SK-N-DZ (cell line): ENCODE measurements at regions not wholly inside any gene's neighbourhood (a gene's known extent, or its start where the extent isn't known, plus 50 kb on each side); places are given as distances from the start of the nearest gene placed in this dataset.
A peak's percentile ranks its signal among the peaks of the same experiment; 100 is the strongest.

ENCODE experiments used
- DNase-seq: peaks from one replicate; pipeline ENCODE4 v3.0.0-alpha.2; 2015; ENCODE audit warnings: low spot score

DNA sequence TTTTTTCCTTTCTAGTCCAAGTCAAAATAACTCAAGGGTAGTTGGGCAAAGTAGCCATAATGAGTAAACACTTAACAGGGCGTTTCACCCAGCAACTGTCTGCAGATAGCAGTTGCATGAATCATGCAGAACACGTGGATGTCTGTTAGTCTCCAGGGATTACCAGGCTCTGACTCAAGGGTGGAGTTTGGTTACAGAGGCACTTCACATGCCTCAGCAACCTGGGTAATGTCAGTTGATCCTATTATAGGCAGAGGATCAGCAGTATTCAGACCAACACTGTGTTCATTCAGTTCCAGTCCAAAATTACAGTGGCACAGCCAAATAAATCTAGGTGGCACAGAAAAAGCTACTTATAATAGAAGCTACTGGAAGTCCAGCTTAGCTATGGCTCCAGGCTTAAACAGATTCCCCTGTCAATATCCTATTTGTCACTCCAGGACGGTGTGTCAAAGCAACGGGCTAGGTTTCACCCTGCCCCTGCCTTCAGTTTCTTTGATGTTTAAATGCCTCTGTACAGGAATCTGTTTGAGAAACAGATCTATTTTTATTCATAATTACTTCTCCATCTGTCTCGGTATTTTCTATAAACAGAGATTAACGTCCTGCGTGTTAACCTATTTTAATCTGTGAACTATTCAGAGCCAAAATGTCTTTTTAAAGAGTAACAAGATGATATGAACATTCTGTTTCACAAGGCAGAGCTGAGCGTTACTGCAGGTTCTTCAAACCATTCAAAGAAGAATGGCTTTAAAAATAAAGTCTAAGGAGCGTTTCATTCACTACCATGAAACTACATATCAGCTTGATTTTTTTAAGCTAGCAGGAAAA is 162.6 kb upstream of the AKR1E2 start:
- peak; percentile 24 for DNase-seq

- no peak for DNase-seq
These were observed 163.3 kb upstream of the AKR1E2 start for GRCh38 chr10:4662576-4663161.

DNA sequence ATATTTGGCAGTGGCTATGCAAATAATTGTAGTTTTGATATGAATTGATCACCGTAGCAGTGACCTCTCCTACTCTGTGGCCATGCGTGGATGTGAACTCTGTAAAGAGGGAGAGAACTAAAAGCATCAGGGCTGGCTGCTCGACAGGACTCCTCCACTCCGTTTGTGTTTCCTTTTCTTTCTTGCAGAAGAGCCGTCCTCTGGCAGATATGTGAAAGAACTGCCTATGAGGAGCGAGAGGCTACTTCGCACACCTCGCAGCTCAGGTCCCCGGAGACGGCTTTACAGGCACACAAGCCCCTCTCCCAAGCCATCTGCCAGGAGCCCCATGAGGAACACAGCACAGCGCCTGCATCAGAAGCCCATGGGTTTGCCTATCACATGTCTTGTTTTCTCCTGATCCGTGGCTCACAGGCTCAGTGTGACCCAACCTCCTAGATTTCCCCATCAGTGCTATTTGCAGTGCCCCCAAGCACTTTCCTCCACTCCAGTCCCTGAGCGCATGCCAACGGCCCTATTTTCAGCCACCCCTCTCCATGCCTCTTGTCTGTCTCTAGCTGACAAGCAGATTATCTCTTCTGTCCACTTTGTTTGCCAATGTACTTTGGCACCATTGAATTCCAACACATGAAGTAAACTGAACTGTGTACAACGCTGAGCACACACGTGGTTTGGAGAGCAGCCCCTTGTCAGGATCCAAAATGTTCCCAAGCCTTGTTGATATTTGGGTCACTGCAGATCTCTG is 164.3 kb upstream of the AKR1E2 start:
- DNase-seq = no peak

DNA sequence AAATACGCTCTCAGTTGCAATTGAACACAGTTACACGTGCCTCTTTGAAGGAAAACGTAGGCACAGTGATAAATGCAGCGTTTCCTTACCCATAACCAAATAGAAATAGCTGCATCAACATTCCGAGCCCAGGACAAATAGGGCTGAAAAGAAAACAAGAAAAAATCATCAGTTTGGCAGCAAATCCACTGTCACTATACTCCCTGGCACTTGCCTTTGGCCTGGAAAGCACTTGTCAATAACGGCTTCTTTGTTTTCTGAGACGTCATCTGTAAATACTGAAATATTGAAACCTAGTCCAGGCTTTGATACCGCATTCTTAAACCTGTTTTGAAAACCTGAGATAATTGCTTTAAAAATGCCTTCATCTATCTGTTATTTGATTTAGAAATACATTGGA is 167.2 kb upstream of the AKR1E2 start:
- DNase-seq = no peak

GRCh38 chr10:4656576-4657194 is 169.3 kb upstream of the AKR1E2 start:
- DNase-seq = peak; percentile 53

DNA sequence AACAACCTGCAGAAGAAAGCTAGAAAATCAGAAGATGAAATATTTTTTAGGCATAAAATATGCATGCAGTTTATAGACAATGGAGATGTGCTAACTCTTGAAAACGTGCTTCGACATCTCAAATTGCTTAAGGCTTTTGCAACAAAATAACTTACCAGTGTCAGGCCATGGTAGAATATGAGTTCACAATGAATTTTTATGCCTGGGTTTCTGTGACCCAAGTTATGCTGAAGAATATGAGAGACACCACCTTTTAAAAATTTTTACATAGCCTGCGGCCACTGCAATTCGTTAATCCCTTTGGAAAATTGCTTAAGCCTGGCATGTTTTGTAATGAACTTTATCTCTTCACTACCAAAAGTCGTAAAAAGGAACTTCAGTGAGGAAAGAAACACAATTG is 170.1 kb upstream of the AKR1E2 start:
- DNase-seq = no peak

GRCh38 chr10:4655406-4655805 is 170.6 kb upstream of the AKR1E2 start:
- DNase-seq = no peak

DNA sequence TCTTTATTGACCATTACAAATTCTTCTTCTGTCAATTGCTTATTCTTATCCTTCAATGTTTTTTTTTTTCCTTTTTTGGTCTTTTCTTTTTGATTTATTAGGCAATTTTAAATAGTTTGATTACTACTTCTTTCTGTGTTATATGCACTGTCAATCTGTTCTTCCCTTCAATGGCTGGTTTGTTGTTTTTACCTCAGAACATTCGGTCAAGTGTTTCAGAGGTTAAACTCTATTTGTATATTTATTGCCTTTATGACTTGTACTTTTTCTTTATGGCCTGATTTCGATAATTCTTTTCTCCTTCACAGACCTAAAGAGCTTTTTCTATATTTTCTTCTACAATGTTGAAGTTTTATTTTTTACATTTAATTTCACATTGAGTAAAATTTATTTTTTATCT is 171.5 kb upstream of the AKR1E2 start:
- no peak for DNase-seq

- DNase-seq = no peak
These were observed 172.8 kb upstream of the AKR1E2 start for GRCh38 chr10:4653160-4653559.

- DNase-seq = no peak
These were observed 173.6 kb upstream of the AKR1E2 start for GRCh38 chr10:4652111-4653010.

- DNase-seq = no peak
These were observed 174.5 kb upstream of the AKR1E2 start for GRCh38 chr10:4651404-4652037.

- no peak for DNase-seq
These were observed 175.4 kb upstream of the AKR1E2 start for GRCh38 chr10:4650582-4650981.

GRCh38 chr10:4649886-4650508 is 176.0 kb upstream of the AKR1E2 start:
- no peak for DNase-seq

DNA sequence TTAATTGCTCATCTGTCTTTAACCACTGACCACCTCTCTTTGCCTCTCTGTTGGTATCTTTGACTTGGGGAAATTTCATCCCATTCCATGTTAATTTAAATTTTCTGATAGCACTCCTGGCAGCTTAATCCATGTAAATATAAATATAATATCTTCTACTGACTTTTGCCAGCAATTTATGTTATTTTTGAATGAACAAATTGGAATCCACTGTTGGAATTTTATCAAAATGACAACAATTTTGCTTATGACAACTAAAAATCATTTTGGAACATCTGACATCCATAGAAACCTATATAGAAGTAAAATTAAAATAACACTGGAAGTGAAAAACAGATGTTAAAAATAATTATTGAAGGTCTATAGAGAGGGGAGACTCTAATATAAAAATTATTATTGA is 176.5 kb upstream of the AKR1E2 start:
- no peak for DNase-seq

DNA sequence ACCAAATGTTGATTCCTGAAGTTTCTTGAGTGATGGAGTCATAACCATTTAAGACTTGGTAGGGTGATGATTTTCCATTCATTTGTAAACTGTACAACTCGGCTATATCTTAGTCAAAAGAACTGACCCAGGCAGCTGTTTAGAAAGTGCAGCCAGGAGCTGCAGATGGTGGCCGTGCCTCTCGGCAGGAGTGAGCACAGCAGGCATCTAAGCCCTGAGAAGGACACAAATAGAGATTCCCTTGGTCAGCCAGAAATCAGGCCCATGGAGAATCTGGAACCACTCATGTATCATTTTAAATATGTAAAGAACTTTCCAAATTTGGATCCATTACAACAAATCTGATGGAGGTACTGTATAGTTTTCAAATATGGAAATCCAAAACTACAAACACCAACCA is 177.0 kb upstream of the AKR1E2 start:
- no peak for DNase-seq

- DNase-seq = no peak
These were observed 178.8 kb upstream of the AKR1E2 start for GRCh38 chr10:4647109-4647785.

- DNase-seq = no peak
These were observed 179.5 kb upstream of the AKR1E2 start for GRCh38 chr10:4646547-4646946.

DNA sequence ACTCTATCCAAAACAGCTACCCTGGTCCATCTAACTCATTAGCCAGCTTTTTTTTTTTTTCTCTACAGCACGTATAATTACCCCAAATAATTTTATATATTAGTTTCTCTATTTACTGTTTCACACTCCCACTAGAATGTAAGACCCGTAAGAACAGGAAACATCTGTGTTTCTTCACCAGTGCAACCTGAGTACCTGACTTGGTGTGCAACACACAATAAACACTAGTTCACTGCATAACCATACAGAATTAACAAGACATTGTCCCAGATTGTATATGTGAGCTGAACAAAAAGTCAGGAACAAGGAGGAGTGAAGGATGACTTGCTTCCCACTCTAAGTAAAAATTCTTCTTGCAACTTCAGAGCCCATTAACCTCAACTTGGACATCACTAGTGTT is 180.2 kb upstream of the AKR1E2 start:
- no peak for DNase-seq

DNA sequence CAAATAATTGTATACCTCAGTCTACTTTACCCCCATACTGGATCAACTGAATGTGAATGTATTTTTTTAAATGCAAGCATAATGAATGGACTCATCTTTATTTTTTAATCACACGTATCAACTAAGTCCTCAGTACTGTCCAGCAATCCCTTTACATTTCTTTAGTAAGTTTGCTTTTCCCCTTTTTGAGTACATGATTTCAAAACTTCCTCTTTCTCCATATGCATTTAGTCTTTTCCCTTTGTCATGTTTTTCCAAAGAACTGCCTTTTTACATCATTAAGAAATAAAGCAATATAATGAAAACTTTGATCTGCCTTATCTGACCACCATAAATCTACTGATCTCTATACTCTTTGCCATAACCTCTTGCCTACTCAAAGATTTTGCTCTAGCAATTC is 182.5 kb upstream of the AKR1E2 start:
- no peak for DNase-seq

DNA sequence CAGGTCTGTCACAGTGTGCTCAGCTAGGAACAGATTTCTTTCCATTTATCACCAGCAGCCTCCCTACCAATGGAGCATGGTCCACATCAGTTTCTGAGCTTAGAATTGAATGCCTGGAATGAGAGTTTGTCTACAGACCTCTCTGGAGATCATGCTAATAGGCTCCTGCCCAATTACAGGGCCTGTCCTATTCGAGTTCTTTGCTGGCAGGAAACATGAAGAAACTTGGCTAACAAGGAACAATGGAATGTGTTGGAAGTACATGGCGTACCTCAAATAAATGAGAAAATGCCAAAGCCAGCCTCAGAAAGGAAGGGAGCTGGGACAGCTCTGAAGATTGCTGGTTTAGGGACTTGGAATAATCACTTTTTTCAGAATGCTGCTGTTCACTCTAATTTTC is 186.0 kb upstream of the AKR1E2 start:
- DNase-seq = no peak
